HL-60 (cell line): ENCODE measurements at regions not wholly inside any gene's neighbourhood (a gene's known extent, or its start where the extent isn't known, plus 50 kb on each side); places are given as distances from the start of the nearest gene placed in this dataset.
"Not testable (repeated sequence)": the region's sequence is repeated elsewhere in the genome, so short reads cannot be mapped to it uniquely, and the experiment has no call there.

Source experiments
- SPI1 ChIP-seq: IDR thresholded peaks from 2 replicates; pipeline ENCODE4 v1.6.1; 2012; ENCODE audit warnings: low read depth, mild to moderate bottlenecking, borderline replicate concordance
- TF ChIP-seq, protein P1 (sequence below): IDR thresholded peaks from one replicate; pipeline ENCODE4 v1.5.1; 2011; ENCODE audit warnings: low read length, control low read depth, inconsistent platforms; ENCODE audit not compliant: insufficient read depth
- TF ChIP-seq, protein P2 (sequence below): IDR thresholded peaks from 2 replicates; pipeline ENCODE4 v1.6.1; 2012; ENCODE audit warnings: low read depth; ENCODE audit not compliant: insufficient replicate concordance

DNA sequence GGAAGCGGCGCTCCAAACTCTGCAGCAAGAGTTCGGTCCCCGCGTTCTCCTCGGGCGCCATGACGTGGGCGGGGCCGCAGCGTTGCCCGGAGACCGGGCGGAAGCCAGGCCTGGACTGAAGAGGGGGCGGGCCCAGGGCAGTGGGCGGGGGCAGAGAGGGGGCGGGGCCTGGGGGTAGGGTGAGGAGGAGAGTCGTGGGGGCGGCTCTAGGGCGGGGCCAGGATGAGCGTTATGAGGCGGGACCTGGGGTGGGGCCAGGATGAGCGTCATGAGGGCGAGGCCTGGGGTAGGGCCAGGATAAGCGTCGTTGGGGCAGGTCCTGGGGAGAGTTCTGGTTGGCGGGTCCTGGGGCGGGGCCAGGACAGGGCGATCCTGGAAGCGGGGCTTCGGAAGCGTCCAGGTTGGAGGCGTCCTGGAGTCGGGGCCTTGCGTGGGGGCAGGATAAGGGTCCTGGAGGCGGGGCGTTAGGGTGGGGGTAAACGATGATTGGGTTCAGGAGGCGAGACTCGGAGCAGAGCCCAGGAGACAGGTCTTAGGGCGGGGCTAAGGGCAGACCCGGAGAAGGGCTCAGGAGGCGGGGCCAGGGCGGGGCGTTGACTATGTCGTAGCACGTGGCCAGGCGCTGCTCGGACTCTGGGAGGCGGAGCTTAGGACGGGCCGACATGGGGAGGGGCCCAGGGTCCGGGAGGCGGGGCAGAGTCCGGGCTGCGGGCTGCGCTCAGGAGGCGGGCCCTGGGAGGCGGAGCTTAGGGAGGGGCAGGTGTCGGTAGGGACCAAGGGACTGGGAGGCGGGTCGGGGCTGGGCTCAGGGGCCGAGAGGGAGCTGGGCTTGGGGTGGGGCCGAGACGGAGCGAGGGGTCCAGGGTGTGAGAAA lies 131.1 kb upstream of the ALDH3B2 start:
- TF ChIP-seq, protein P1, sequence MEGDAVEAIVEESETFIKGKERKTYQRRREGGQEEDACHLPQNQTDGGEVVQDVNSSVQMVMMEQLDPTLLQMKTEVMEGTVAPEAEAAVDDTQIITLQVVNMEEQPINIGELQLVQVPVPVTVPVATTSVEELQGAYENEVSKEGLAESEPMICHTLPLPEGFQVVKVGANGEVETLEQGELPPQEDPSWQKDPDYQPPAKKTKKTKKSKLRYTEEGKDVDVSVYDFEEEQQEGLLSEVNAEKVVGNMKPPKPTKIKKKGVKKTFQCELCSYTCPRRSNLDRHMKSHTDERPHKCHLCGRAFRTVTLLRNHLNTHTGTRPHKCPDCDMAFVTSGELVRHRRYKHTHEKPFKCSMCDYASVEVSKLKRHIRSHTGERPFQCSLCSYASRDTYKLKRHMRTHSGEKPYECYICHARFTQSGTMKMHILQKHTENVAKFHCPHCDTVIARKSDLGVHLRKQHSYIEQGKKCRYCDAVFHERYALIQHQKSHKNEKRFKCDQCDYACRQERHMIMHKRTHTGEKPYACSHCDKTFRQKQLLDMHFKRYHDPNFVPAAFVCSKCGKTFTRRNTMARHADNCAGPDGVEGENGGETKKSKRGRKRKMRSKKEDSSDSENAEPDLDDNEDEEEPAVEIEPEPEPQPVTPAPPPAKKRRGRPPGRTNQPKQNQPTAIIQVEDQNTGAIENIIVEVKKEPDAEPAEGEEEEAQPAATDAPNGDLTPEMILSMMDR: not testable (repeated sequence)
- TF ChIP-seq SPI1: not testable (repeated sequence)
- TF ChIP-seq, protein P2, sequence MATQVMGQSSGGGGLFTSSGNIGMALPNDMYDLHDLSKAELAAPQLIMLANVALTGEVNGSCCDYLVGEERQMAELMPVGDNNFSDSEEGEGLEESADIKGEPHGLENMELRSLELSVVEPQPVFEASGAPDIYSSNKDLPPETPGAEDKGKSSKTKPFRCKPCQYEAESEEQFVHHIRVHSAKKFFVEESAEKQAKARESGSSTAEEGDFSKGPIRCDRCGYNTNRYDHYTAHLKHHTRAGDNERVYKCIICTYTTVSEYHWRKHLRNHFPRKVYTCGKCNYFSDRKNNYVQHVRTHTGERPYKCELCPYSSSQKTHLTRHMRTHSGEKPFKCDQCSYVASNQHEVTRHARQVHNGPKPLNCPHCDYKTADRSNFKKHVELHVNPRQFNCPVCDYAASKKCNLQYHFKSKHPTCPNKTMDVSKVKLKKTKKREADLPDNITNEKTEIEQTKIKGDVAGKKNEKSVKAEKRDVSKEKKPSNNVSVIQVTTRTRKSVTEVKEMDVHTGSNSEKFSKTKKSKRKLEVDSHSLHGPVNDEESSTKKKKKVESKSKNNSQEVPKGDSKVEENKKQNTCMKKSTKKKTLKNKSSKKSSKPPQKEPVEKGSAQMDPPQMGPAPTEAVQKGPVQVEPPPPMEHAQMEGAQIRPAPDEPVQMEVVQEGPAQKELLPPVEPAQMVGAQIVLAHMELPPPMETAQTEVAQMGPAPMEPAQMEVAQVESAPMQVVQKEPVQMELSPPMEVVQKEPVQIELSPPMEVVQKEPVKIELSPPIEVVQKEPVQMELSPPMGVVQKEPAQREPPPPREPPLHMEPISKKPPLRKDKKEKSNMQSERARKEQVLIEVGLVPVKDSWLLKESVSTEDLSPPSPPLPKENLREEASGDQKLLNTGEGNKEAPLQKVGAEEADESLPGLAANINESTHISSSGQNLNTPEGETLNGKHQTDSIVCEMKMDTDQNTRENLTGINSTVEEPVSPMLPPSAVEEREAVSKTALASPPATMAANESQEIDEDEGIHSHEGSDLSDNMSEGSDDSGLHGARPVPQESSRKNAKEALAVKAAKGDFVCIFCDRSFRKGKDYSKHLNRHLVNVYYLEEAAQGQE: not testable (repeated sequence)
